ENCODE measurements at regions not wholly inside any gene's neighbourhood (a gene's known extent, or its start where the extent isn't known, plus 50 kb on each side); places are given as distances from the start of the nearest gene placed in this dataset.

- no peaks in the 10 kb centered on the region for H3K36me3 ChIP-seq (ENCODE audit: control insufficient read depth, insufficient read depth, low read length)
- no peaks in the 10 kb centered on the region for H3K9me3 ChIP-seq (replicated peaks; ENCODE audit: control insufficient read depth, insufficient read depth, low read depth, low read length)
- DNase-seq (ENCODE audit: extremely low read depth in 1 of 4, low spot score in 3 of 4) (no peak), ATAC-seq (no peak), FAIRE-seq (no peak)
- ChIA-PET CTCF (ENCODE audit: low intra/inter-chr PET ratio) (no interaction called here), POLR2A (no interaction called here)
- no peak overlapping the region for H3K4me2 ChIP-seq (ENCODE audit: insufficient read depth, low read length)
- intact Hi-C loops (cut with micrococcal nuclease): no loop called here
- no peaks in the 10 kb centered on the region for H3K79me2 ChIP-seq (ENCODE audit: control insufficient read depth, insufficient read depth, low read length)
- no peaks in the 10 kb centered on the region for H3K27me3 ChIP-seq (ENCODE audit: control insufficient read depth in 2 of 2, insufficient read depth in 2 of 2, low read length in 2 of 2)
- no peaks in the 10 kb centered on the region for H4K20me1 ChIP-seq (replicated peaks; ENCODE audit: control insufficient read depth, insufficient read depth, low read length)
- WGBS (ENCODE audit: insufficient coverage, low coverage, missing lambda C conversion rate): 0% methylated on average over 3 of the region's 3 CpGs
- H3K9me1 ChIP-seq (ENCODE audit: control insufficient read depth, insufficient read depth, low read length): no peaks in the 10 kb centered on the region
- no peak overlapping the region for H3K27ac ChIP-seq (ENCODE audit: extremely low read depth, low read depth, low read length)
- no peak overlapping the region for H2AFZ ChIP-seq (ENCODE audit: low read depth, low read length)
- no peak overlapping the region for H3K9ac ChIP-seq (ENCODE audit: insufficient read depth in 1 of 2, low read depth in 2 of 2, low read length in 2 of 2)
- H3K4me3 ChIP-seq: no peak overlapping the region
- TF ChIP-seq RFX1 (IDR thresholded peaks at IDR 0.05) (peak; percentile 66), EP300 (IDR thresholded peaks at IDR 0.05; ENCODE audit: low read length) (no peak), AFF4 (CRISPR knock-in tag; IDR thresholded peaks at IDR 0.05) (no peak)
- H3K4me1 ChIP-seq (replicated peaks in 1 of 2; ENCODE audit: control insufficient read depth in 2 of 2, insufficient read depth in 2 of 2, low read length in 2 of 2): no peaks in the 10 kb centered on the region; a peak in 2 of 5 replicates
- in situ Hi-C loops (cut with MboI): no loop called here
- BruUV-seq (replicated peaks): no TSS peak
These were observed 67.2 kb upstream of the UBL3 start for GRCh38 chr13:29917650-29918049.
